ENCODE measurements at regions not wholly inside any gene's neighbourhood (a gene's known extent, or its start where the extent isn't known, plus 50 kb on each side); places are given as distances from the start of the nearest gene placed in this dataset.
A peak's percentile ranks its signal among the peaks of the same experiment; 100 is the strongest.

DNA sequence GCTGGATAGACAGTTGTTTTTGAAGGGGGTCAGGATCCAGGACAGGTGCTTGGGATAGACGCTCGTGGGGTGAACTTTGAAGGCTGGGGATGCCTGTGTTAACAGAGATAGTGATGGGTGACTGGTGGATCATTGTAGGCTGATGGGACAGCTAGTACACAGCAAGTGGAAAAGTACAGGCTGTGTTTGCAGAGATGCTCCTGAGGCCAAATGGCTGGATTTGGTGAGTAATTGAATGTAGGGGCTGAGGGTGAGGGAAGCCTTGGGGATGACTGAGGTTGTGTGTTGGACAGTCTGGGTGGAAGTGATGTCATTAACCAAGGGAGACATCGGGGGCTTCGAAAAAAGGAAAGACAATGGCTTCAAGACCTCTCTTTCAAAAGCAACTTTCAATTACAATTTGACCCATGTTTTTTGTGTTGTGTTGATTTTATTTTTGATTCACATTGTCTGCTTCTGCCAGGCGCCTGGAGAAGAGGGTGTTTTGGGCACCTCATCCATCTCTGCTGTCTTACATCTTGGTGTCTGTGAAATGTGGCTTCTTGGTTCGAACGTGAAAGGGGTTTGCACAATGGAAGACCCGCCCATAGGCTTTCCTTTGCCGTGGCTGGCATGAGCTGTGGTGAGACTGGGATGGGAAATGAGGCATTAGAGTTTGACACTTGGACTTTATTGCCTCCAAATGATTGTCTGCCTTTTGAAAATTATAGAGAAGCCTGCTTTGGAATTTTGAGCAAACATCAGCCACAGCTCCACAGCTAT lies 147.5 kb downstream of the FOXD2 start:
- intact Hi-C loops (cut with DNase I, micrococcal nuclease): no loop called here
- DNase-seq (no peak), ATAC-seq (no peak)
- no peaks in the 10 kb centered on the region for H3K4me1 ChIP-seq (ENCODE audit: low read depth)
- no peak overlapping the region for H3K4me3 ChIP-seq
- H3K36me3 ChIP-seq (ENCODE audit: low read depth): no peaks in the 10 kb centered on the region
- TF ChIP-seq, protein P1, sequence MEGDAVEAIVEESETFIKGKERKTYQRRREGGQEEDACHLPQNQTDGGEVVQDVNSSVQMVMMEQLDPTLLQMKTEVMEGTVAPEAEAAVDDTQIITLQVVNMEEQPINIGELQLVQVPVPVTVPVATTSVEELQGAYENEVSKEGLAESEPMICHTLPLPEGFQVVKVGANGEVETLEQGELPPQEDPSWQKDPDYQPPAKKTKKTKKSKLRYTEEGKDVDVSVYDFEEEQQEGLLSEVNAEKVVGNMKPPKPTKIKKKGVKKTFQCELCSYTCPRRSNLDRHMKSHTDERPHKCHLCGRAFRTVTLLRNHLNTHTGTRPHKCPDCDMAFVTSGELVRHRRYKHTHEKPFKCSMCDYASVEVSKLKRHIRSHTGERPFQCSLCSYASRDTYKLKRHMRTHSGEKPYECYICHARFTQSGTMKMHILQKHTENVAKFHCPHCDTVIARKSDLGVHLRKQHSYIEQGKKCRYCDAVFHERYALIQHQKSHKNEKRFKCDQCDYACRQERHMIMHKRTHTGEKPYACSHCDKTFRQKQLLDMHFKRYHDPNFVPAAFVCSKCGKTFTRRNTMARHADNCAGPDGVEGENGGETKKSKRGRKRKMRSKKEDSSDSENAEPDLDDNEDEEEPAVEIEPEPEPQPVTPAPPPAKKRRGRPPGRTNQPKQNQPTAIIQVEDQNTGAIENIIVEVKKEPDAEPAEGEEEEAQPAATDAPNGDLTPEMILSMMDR (IDR thresholded peaks at IDR 0.05): no peak
- H3K9me3 ChIP-seq: no peaks in the 10 kb centered on the region

DNA sequence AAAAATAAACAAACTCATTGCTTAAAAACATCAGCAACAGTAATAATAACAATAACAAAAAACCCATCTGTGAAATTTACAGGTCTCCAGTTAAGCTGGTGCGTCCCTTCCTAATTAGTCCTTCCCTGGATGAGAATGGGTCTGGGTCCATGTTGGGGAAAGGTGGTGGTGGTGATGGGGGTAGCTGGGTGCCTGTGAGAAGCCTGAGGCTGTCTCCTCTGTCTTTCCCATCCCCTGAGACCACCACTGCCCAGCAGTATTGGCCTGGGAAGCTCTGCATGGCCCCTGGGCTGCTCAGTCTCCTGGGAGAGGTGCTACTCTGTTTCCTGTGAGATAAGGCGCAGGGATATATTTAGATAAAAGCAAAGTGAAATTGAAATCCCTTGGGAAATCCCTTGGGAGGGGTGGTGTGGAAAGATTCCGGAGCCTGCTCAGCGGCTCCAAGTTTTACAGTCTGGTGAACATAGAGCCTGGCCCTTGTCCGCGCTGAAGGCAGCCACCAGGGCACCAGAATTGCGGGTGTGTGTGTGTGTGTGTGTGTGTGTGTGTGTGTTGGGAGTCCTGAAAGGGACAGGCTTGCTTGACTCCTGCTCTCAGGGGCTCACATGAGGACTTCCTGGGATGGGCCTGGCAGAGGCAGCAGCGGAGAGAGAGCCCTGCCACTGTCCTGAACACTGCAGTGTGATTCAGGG lies 150.2 kb downstream of the FOXD2 start:
- Histone ChIP-seq H3K4me1 (ENCODE audit: low read depth) (no peaks in the 10 kb centered on the region), H3K9me3 (no peaks in the 10 kb centered on the region), H3K4me3 (no peak overlapping the region), H3K36me3 (ENCODE audit: low read depth) (no peaks in the 10 kb centered on the region)
- intact Hi-C loops (cut with DNase I, micrococcal nuclease): no loop called here
- TF ChIP-seq, protein P1 (IDR thresholded peaks at IDR 0.05): no peak
- ATAC-seq: peak; percentile 25
- DNase-seq: no peak

DNA sequence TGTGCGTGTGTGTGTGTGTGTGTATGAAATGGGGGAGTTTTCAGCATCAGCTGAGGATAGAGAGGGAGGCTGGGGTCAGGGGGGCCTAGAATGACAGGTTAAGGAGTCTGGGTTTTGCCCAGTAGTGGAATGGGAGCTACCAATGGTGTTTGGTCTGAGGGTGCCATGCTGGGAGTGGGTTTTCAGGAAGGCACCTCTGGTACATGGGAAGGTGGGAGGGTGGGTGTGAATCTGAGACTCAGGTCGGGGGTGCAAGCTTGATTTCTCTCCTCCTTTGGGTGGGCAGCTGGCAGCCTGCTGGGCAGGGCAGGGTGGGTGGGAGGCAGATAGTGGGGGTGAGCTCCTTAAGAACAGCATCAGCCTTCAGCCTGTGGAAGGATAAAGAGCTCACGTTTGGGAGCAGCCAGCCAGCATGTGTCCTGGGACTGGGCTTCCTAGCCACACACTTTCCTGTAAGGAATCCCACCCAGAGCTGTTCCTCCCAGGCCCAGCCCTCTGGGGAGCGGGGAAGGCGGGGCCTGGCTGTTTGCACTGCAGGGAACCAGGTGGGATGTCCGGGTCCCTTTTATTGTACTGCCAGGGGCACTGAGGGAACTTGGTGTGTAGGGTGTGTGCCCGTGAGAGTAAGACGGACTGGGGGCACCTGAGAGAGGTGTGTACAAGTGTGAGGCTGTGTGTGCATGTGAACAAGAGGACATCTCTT lies 152.8 kb downstream of the FOXD2 start:
- DNase-seq (no peak), ATAC-seq (no peak)
- no peaks in the 10 kb centered on the region for H3K4me1 ChIP-seq (ENCODE audit: low read depth)
- no peak overlapping the region for H3K4me3 ChIP-seq
- no peaks in the 10 kb centered on the region for H3K9me3 ChIP-seq
- TF ChIP-seq, protein P1 (IDR thresholded peaks at IDR 0.05): no peak
- intact Hi-C loops (cut with DNase I, micrococcal nuclease): no loop called here
- no peaks in the 10 kb centered on the region for H3K36me3 ChIP-seq (ENCODE audit: low read depth)

DNA sequence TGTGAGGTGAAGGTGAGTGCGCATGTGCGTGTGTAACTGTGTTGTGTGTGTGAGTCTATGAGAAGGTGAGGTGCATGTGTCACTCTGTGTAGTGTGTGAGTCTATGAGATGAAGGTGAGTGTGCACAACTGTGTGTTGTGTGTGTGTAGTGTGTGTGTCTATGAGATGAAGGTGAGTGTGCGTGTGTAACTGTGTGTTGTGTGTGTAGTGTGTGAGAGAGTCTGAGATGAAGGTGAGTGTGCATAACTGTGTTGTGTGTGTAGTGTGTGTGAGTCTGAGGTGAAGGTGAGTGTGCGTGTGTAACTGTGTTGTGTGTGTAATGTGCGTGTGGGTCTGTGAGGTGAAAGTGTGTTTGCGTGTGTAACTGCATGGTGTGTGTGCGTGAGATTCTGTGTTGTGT lies 154.0 kb downstream of the FOXD2 start:
- ATAC-seq (no peak), DNase-seq (no peak)
- H3K36me3 ChIP-seq (ENCODE audit: low read depth): no peaks in the 10 kb centered on the region
- no peak overlapping the region for H3K4me3 ChIP-seq
- intact Hi-C loops (cut with DNase I, micrococcal nuclease): no loop called here
- H3K4me1 ChIP-seq (ENCODE audit: low read depth): no peaks in the 10 kb centered on the region
- no peaks in the 10 kb centered on the region for H3K9me3 ChIP-seq
- TF ChIP-seq, protein P1 (IDR thresholded peaks at IDR 0.05): no peak

DNA sequence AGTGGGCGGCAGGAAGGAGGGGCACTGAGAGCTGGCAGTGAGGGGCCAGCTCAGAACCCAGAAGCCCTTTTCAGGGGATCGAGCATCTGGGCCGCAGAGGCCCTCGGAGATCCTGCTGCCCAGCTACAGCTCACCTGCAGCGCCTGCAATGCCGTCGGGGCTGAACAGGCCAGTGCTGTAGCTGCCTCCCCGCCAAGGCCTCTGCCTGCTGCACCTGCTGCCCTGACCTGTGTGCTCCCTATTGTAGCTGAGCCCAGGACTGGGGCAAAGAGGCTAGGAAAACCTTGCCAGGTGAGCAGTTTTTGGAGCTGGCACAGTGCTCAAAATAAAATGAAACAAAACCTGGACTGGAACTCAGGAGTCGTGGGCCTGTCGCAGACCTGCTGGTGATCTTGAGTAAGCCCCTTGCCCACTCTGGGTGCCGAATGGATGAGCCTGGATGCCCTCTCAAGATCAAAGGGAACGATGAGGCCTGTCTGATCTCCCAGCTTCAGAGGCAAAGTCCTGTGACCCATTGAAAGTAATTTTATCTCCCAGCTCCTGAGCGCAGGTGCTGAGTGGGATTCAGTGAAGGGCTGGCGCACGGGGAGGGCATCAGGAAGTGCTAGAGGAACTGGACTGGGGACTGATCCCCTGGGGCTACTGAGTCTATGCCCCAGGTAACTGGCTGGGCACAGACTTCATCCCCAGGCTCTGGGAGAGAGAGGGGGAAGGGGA lies 154.6 kb downstream of the FOXD2 start:
- H3K9me3 ChIP-seq: no peaks in the 10 kb centered on the region
- H3K4me3 ChIP-seq: no peak overlapping the region
- intact Hi-C loops (cut with DNase I, micrococcal nuclease): no loop called here
- no peak for DNase-seq
- TF ChIP-seq, protein P1 (IDR thresholded peaks at IDR 0.05): no peak
- no peak for ATAC-seq
- no peaks in the 10 kb centered on the region for H3K36me3 ChIP-seq (ENCODE audit: low read depth)
- H3K4me1 ChIP-seq (ENCODE audit: low read depth): no peaks in the 10 kb centered on the region

All from mucosa of descending colon (tissue), 3 donors.